ENCODE measurements at regions not wholly inside any gene's neighbourhood (a gene's known extent, or its start where the extent isn't known, plus 50 kb on each side); places are given as distances from the start of the nearest gene placed in this dataset.

GRCh38 chr10:81570878-81571794 lies 303.9 kb upstream of the NRG3 start:
- H3K4me1 ChIP-seq (ENCODE audit: insufficient read depth, low read length), result no peaks in the 10 kb centered on the region
- no peak for TF ChIP-seq PRDM10 (CRISPR knock-in tag; IDR thresholded peaks at IDR 0.05; ENCODE audit: low read depth)
- TF ChIP-seq ZNF317 (CRISPR knock-in tag; IDR thresholded peaks at IDR 0.05), result no peak
- TF ChIP-seq ZNF3 (CRISPR knock-in tag; IDR thresholded peaks at IDR 0.05), result no peak
- no peak for TF ChIP-seq MYNN (CRISPR knock-in tag; IDR thresholded peaks at IDR 0.05; ENCODE audit: low read depth)
- no peak for TF ChIP-seq PAWR (CRISPR knock-in tag; IDR thresholded peaks at IDR 0.05; ENCODE audit: borderline replicate concordance)
- TF ChIP-seq SMAD9 (CRISPR knock-in tag; IDR thresholded peaks at IDR 0.05), result no peak
- TF ChIP-seq BCL6 (CRISPR knock-in tag; IDR thresholded peaks at IDR 0.05), result no peak
- TF ChIP-seq ZNF768 (CRISPR knock-in tag; IDR thresholded peaks at IDR 0.05), result no peak
- TF ChIP-seq ZBTB37 (CRISPR knock-in tag; IDR thresholded peaks at IDR 0.05), result no peak
- no peak for TF ChIP-seq ZSCAN29 (CRISPR knock-in tag; conservative IDR thresholded peaks at IDR 0.05)
- TF ChIP-seq TFDP1 (CRISPR knock-in tag; IDR thresholded peaks at IDR 0.05; ENCODE audit: borderline replicate concordance), result no peak
- no peak for TF ChIP-seq ZNF326 (CRISPR knock-in tag; IDR thresholded peaks at IDR 0.05; ENCODE audit: borderline replicate concordance)
- no peak for TF ChIP-seq ZNF563 (CRISPR knock-in tag; IDR thresholded peaks at IDR 0.05)
- no peak for TF ChIP-seq REXO4 (CRISPR knock-in tag; IDR thresholded peaks at IDR 0.05; ENCODE audit: borderline replicate concordance)
- no peak for TF ChIP-seq ZNF652 (CRISPR knock-in tag; IDR thresholded peaks at IDR 0.05; ENCODE audit: borderline replicate concordance, low read depth)
- no peak for TF ChIP-seq ZNF710 (CRISPR knock-in tag; IDR thresholded peaks at IDR 0.05; ENCODE audit: borderline replicate concordance)
- TF ChIP-seq ZNF33B (CRISPR knock-in tag; IDR thresholded peaks at IDR 0.05), result no peak
- no peaks in the 10 kb centered on the region for H4K20me1 ChIP-seq (ENCODE audit: insufficient read depth, low read length)
- H3K4me2 ChIP-seq (ENCODE audit: low read depth, low read length), result no peak overlapping the region
- H3K9ac ChIP-seq (ENCODE audit: insufficient read depth, low read depth, low read length), result no peak overlapping the region
- POLR2A ChIA-PET, result no interaction called here
- intact Hi-C loops (cut with micrococcal nuclease; ENCODE audit: unreplicated experiment) (no loop called here), in situ Hi-C loops (cut with HindIII; ENCODE audit: extremely low pct_ligation_motif_present, low pct_unique_long_range_greater_than_20kb) (no loop called here)
- H3K9me3 ChIP-seq (ENCODE audit: low read length), result peaks cover 90% of the 10 kb centered on the region
- ATAC-seq, result no peak
- H3K27me3 ChIP-seq (ENCODE audit: control insufficient read depth in 1 of 2, insufficient read depth in 2 of 2, low read length in 2 of 2), result no peaks in the 10 kb centered on the region; a peak in 1 of 5 replicates
- H3K27ac ChIP-seq (ENCODE audit: extremely low read length, insufficient read depth, low read length), result no peak overlapping the region
- no peak for FAIRE-seq
- H3K4me3 ChIP-seq (replicated peaks in 1 of 3; ENCODE audit: insufficient read depth in 1 of 3, low read depth in 2 of 3, low read length in 3 of 3), result no peak overlapping the region
- DNase-seq (ENCODE audit: low spot score), result no peak
- CTCF ChIA-PET (ENCODE audit: low intra/inter-chr PET ratio, low total read pairs), result no interaction called here
- no peak overlapping the region for H2AFZ ChIP-seq (ENCODE audit: low read length)
- no peaks in the 10 kb centered on the region for H3K36me3 ChIP-seq (replicated peaks in 1 of 2; ENCODE audit: control insufficient read depth in 1 of 2, insufficient read depth in 2 of 2, low read length in 2 of 2)
- BruUV-seq (replicated peaks), result no TSS peak
- 34% methylated on average over 7 of the region's 21 CpGs for WGBS (ENCODE audit: low lambda C conversion rate)
- no peaks in the 10 kb centered on the region for H3K79me2 ChIP-seq (ENCODE audit: insufficient read depth, low read length)

All from HepG2 (cell line).